ENCODE measurements at regions not wholly inside any gene's neighbourhood (a gene's known extent, or its start where the extent isn't known, plus 50 kb on each side); places are given as distances from the start of the nearest gene placed in this dataset.

DNA sequence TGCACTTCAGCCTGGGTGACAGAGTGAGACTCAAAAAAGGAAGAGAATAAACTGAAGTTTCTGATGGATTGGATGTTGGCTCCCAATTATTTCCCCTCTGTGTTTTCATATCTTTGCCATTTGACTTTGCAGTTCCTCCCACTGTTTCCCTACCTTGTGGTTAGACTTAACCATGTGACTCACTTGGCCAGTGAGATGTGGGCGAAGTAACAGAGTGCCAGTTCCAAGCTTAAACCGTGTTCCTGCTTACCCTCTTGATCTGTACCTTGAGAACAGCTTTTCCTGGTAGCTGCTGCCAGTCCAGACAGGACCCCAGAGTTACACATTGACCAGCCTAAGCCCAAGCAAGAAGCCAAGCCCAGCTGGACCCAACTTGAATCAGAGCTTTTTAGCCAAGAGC is 323.4 kb downstream of the LTN1 start:
- no TSS peak for BruUV-seq (replicated peaks)
- no peaks in the 10 kb centered on the region for H3K27me3 ChIP-seq (ENCODE audit: control insufficient read depth in 2 of 2, insufficient read depth in 2 of 2, low read length in 2 of 2)
- TF ChIP-seq, protein P1, sequence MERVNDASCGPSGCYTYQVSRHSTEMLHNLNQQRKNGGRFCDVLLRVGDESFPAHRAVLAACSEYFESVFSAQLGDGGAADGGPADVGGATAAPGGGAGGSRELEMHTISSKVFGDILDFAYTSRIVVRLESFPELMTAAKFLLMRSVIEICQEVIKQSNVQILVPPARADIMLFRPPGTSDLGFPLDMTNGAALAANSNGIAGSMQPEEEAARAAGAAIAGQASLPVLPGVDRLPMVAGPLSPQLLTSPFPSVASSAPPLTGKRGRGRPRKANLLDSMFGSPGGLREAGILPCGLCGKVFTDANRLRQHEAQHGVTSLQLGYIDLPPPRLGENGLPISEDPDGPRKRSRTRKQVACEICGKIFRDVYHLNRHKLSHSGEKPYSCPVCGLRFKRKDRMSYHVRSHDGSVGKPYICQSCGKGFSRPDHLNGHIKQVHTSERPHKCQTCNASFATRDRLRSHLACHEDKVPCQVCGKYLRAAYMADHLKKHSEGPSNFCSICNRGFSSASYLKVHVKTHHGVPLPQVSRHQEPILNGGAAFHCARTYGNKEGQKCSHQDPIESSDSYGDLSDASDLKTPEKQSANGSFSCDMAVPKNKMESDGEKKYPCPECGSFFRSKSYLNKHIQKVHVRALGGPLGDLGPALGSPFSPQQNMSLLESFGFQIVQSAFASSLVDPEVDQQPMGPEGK (CRISPR knock-in tag; IDR thresholded peaks at IDR 0.05; ENCODE audit: borderline replicate concordance), result no peak
- TF ChIP-seq ZNF354B (CRISPR knock-in tag; IDR thresholded peaks at IDR 0.05), result no peak
- TF ChIP-seq RBM34 (IDR thresholded peaks at IDR 0.05; ENCODE audit: borderline replicate concordance, insufficient read depth, low read length), result no peak
- no peak overlapping the region for H2AFZ ChIP-seq (ENCODE audit: low read depth, low read length)
- CTCF ChIA-PET (ENCODE audit: low intra/inter-chr PET ratio), result no interaction called here
- H3K27ac ChIP-seq (ENCODE audit: extremely low read depth, low read depth, low read length), result no peak overlapping the region
- H3K4me1 ChIP-seq (replicated peaks in 1 of 2; ENCODE audit: control insufficient read depth in 2 of 2, insufficient read depth in 2 of 2, low read length in 2 of 2), result no peaks in the 10 kb centered on the region
- no peaks in the 10 kb centered on the region for H3K9me1 ChIP-seq (ENCODE audit: control insufficient read depth, insufficient read depth, low read length)
- in situ Hi-C loops (cut with MboI) (no loop called here), intact Hi-C loops (cut with micrococcal nuclease) (no loop called here)
- H3K9ac ChIP-seq (ENCODE audit: insufficient read depth in 1 of 2, low read depth in 2 of 2, low read length in 2 of 2), result no peak overlapping the region
- DNase-seq (ENCODE audit: extremely low read depth in 1 of 4, low spot score in 3 of 4), result no peak
- no peaks in the 10 kb centered on the region for H4K20me1 ChIP-seq (replicated peaks; ENCODE audit: control insufficient read depth, insufficient read depth, low read length)
- WGBS (ENCODE audit: insufficient coverage, low coverage, missing lambda C conversion rate), result 0% methylated on average over 2 of the region's 2 CpGs
- H3K36me3 ChIP-seq (ENCODE audit: control insufficient read depth, insufficient read depth, low read length), result no peaks in the 10 kb centered on the region
- ATAC-seq, result no peak
- H3K4me2 ChIP-seq (ENCODE audit: insufficient read depth, low read length), result no peak overlapping the region
- H3K9me3 ChIP-seq (replicated peaks; ENCODE audit: control insufficient read depth, insufficient read depth, low read depth, low read length), result no peaks in the 10 kb centered on the region; the same call in 1 of the 2 replicates
- no peak for FAIRE-seq
- no peak overlapping the region for H3K4me3 ChIP-seq
- H3K79me2 ChIP-seq (ENCODE audit: control insufficient read depth, insufficient read depth, low read length), result no peaks in the 10 kb centered on the region
- POLR2A ChIA-PET, result no interaction called here

- ChIA-PET POLR2A (no interaction called here), CTCF (ENCODE audit: low intra/inter-chr PET ratio) (no interaction called here)
- H3K27ac ChIP-seq (ENCODE audit: extremely low read depth, low read depth, low read length), result no peak overlapping the region
- intact Hi-C loops (cut with micrococcal nuclease) (no loop called here), in situ Hi-C loops (cut with MboI) (no loop called here)
- no peak overlapping the region for H3K4me3 ChIP-seq
- no peaks in the 10 kb centered on the region; the same call in 1 of the 2 replicates for H3K9me3 ChIP-seq (replicated peaks; ENCODE audit: control insufficient read depth, insufficient read depth, low read depth, low read length)
- FAIRE-seq (no peak), ATAC-seq (no peak), DNase-seq (ENCODE audit: extremely low read depth in 1 of 4, low spot score in 3 of 4) (no peak)
- H3K79me2 ChIP-seq (ENCODE audit: control insufficient read depth, insufficient read depth, low read length), result no peaks in the 10 kb centered on the region
- no peaks in the 10 kb centered on the region for H3K27me3 ChIP-seq (ENCODE audit: control insufficient read depth in 2 of 2, insufficient read depth in 2 of 2, low read length in 2 of 2)
- no peak overlapping the region for H3K4me2 ChIP-seq (ENCODE audit: insufficient read depth, low read length)
- WGBS (ENCODE audit: insufficient coverage, low coverage, missing lambda C conversion rate), result under 1% methylated on average over 5 of the region's 5 CpGs
- no TSS peak for BruUV-seq (replicated peaks)
- H3K9ac ChIP-seq (ENCODE audit: insufficient read depth in 1 of 2, low read depth in 2 of 2, low read length in 2 of 2), result no peak overlapping the region
- no peaks in the 10 kb centered on the region for H3K4me1 ChIP-seq (replicated peaks in 1 of 2; ENCODE audit: control insufficient read depth in 2 of 2, insufficient read depth in 2 of 2, low read length in 2 of 2)
- no peak overlapping the region for H2AFZ ChIP-seq (ENCODE audit: low read depth, low read length)
- no peaks in the 10 kb centered on the region for H3K36me3 ChIP-seq (ENCODE audit: control insufficient read depth, insufficient read depth, low read length)
- H4K20me1 ChIP-seq (replicated peaks; ENCODE audit: control insufficient read depth, insufficient read depth, low read length), result no peaks in the 10 kb centered on the region
- H3K9me1 ChIP-seq (ENCODE audit: control insufficient read depth, insufficient read depth, low read length), result no peaks in the 10 kb centered on the region
- TF ChIP-seq CCAR2 (IDR thresholded peaks at IDR 0.05; ENCODE audit: low read depth, low read length) (no peak), HOXB6 (CRISPR knock-in tag; IDR thresholded peaks at IDR 0.05; ENCODE audit: borderline replicate concordance) (no peak)
- TF ChIP-seq, protein P2, sequence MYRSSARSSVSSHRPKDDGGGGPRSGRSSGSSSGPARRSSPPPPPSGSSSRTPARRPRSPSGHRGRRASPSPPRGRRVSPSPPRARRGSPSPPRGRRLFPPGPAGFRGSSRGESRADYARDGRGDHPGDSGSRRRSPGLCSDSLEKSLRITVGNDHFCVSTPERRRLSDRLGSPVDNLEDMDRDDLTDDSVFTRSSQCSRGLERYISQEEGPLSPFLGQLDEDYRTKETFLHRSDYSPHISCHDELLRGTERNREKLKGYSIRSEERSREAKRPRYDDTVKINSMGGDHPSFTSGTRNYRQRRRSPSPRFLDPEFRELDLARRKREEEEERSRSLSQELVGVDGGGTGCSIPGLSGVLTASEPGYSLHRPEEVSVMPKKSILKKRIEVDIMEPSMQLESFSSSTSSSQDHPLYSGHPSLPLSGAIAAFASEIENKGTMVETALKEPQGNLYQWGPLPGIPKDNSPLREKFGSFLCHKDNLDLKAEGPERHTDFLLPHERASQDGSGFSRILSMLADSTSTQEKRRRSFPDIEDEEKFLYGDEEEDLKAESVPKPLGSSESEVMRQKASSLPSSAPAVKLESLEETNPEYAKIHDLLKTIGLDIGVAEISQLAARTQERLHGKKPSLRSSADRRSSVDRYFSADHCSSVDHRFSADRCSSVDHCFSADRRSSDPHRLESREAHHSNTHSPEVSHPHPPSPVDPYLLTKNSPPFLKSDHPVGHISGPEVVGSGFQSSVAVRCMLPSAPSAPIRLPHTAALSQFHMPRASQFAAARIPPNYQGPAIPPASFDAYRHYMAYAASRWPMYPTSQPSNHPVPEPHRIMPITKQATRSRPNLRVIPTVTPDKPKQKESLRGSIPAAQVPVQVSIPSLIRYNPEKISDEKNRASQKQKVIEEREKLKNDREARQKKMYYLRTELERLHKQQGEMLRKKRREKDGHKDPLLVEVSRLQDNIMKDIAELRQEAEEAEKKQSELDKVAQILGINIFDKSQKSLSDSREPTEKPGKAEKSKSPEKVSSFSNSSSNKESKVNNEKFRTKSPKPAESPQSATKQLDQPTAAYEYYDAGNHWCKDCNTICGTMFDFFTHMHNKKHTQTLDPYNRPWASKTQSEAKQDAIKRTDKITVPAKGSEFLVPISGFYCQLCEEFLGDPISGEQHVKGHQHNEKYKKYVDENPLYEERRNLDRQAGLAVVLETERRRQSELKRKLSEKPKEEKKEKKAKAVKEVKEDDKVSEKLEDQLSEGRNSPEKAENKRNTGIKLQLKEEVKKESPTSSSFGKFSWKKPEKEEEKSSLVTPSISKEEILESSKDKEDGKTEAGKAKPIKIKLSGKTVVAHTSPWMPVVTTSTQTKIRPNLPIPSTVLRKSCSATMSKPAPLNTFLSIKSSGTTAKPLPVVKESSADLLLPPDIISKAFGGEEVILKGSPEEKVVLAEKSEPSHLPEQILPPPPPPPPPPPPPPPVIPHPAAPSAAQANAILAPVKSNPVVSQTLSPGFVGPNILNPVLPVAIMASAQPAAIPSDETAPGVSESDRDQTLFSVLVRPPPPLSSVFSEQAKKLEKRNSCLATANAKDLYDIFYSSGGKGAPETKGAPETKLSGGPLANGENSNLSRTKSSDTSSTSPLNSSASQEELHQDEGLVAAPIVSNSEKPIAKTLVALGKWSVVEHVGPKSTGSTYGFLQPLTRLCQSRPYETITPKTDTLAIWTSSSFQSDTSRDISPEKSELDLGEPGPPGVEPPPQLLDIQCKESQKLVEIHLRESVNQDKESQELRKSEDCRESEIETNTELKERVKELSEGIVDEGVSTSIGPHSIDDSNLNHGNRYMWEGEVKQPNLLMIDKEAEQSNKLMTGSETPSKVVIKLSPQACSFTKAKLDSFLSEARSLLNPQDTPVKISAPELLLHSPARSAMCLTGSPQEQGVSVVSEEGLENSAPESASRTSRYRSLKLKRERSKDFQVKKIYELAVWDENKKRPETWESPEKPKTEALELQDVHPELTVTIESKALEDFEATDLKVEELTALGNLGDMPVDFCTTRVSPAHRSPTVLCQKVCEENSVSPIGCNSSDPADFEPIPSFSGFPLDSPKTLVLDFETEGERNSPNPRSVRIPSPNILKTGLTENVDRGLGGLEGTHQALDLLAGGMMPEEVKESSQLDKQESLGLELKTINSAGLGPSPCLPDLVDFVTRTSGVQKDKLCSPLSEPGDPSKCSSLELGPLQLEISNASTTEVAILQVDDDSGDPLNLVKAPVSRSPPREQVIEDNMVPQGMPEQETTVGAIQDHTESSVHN (IDR thresholded peaks at IDR 0.05; ENCODE audit: borderline replicate concordance in 1 of 2, low read depth in 1 of 2), result no peak
Observed at GRCh38 chr21:28663754-28664153, 328.9 kb downstream of the LTN1 start.
